Left renal cortex interstitium (tissue), 4 donors: ENCODE measurements at regions not wholly inside any gene's neighbourhood (a gene's known extent, or its start where the extent isn't known, plus 50 kb on each side); places are given as distances from the start of the nearest gene placed in this dataset.

Source experiments
- DNase-seq, 4 donors: peaks; one replicate each; pipeline ENCODE4 v3.0.0-alpha.2; 2013; ENCODE audit warnings: low read depth in 4 of 4, low spot score in 2 of 4, missing footprints in 1 of 4

GRCh38 chr19:28862238-28862637 lies 350.7 kb downstream of the UQCRFS1 start:
- no peak for DNase-seq

- no peak for DNase-seq
Measured at GRCh38 chr19:28859811-28860210, 353.1 kb downstream of the UQCRFS1 start.

GRCh38 chr19:28858933-28859332 lies 354.0 kb downstream of the UQCRFS1 start:
- no peak for DNase-seq

GRCh38 chr19:28857967-28858366 lies 355.0 kb downstream of the UQCRFS1 start:
- DNase-seq = no peak

- DNase-seq = no peak
Measured at GRCh38 chr19:28855216-28855615, 357.7 kb downstream of the UQCRFS1 start.

GRCh38 chr19:28847468-28847867 lies 365.5 kb downstream of the UQCRFS1 start:
- DNase-seq = no peak

- DNase-seq = no peak
Measured at GRCh38 chr19:28846094-28846812, 366.7 kb downstream of the UQCRFS1 start.

- peak in 1 of 4 donors; percentile 12 for DNase-seq
Measured at GRCh38 chr19:28843761-28844492, 369.0 kb downstream of the UQCRFS1 start.

GRCh38 chr19:28841531-28841930 lies 371.4 kb downstream of the UQCRFS1 start:
- DNase-seq = no peak

GRCh38 chr19:28840891-28841290 lies 372.1 kb downstream of the UQCRFS1 start:
- DNase-seq = no peak

GRCh38 chr19:28839455-28839854 lies 373.5 kb downstream of the UQCRFS1 start:
- no peak for DNase-seq

- no peak for DNase-seq
Measured at GRCh38 chr19:28838909-28839308, 374.0 kb downstream of the UQCRFS1 start.

GRCh38 chr19:28836421-28836820 lies 376.5 kb downstream of the UQCRFS1 start:
- no peak for DNase-seq

GRCh38 chr19:28834996-28835395 lies 378.0 kb downstream of the UQCRFS1 start:
- no peak for DNase-seq

- no peak for DNase-seq
Measured at GRCh38 chr19:28831462-28831861, 381.5 kb downstream of the UQCRFS1 start.

GRCh38 chr19:28829762-28830161 lies 383.2 kb downstream of the UQCRFS1 start:
- DNase-seq = no peak

GRCh38 chr19:28829359-28829758 lies 383.6 kb downstream of the UQCRFS1 start:
- no peak for DNase-seq

GRCh38 chr19:28828276-28828870 lies 384.6 kb downstream of the UQCRFS1 start:
- DNase-seq = no peak

- no peak for DNase-seq
Measured at GRCh38 chr19:28827382-28827781, 385.6 kb downstream of the UQCRFS1 start.

- no peak for DNase-seq
Measured at GRCh38 chr19:28823338-28823961, 389.5 kb downstream of the UQCRFS1 start.

- no peak for DNase-seq
Measured at GRCh38 chr19:28820289-28820688, 392.7 kb downstream of the UQCRFS1 start.
